Mesendoderm (in vitro differentiated cells): ENCODE measurements at regions not wholly inside any gene's neighbourhood (a gene's known extent, or its start where the extent isn't known, plus 50 kb on each side); places are given as distances from the start of the nearest gene placed in this dataset.

Experiments
- DNase-seq: peaks from one replicate; pipeline ENCODE4 v3.0.0; 2013
- H2AK5ac ChIP-seq: 2 replicates; pipeline ENCODE4 v1.6.1; 2013; ENCODE audit warnings: low read length, inconsistent platforms
- H2BK120ac ChIP-seq: 2 replicates; pipeline ENCODE4 v1.6.1; 2013; ENCODE audit warnings: low read depth, mild to moderate bottlenecking, low read length, moderate library complexity, mixed read lengths
- H2BK15ac ChIP-seq: replicated peaks from 2 replicates; pipeline ENCODE4 v1.6.1; 2013; ENCODE audit warnings: low read depth, mild to moderate bottlenecking, moderate library complexity
- H2BK5ac ChIP-seq: 2 replicates; pipeline ENCODE4 v1.6.1; 2013; ENCODE audit warnings: low read length, inconsistent platforms
- H3K18ac ChIP-seq: 2 replicates; pipeline ENCODE4 v1.6.1; 2013; ENCODE audit warnings: mild to moderate bottlenecking, low read length, mixed read lengths
- H3K23ac ChIP-seq: one replicate; pipeline ENCODE4 v1.6.1; 2013; ENCODE audit warnings: low read length
- H3K27ac ChIP-seq: 2 replicates; pipeline ENCODE4 v1.5.1; 2013; ENCODE audit warnings: low read depth, mild to moderate bottlenecking, inconsistent platforms, low read length, moderate library complexity
- H3K27me3 ChIP-seq: 2 replicates; pipeline ENCODE4 v1.6.1; 2013; ENCODE audit warnings: low read length, control low read depth, mild to moderate bottlenecking, inconsistent platforms; ENCODE audit not compliant: insufficient read depth, poor library complexity
- H3K36me3 ChIP-seq: 2 replicates; pipeline ENCODE4 v1.6.1; 2013; ENCODE audit warnings: low read length, inconsistent platforms; ENCODE audit not compliant: control insufficient read depth, insufficient read depth
- H3K4ac ChIP-seq: one replicate; pipeline ENCODE4 v1.6.1; 2013; ENCODE audit warnings: low read depth, mild to moderate bottlenecking, low read length, moderate library complexity
- H3K4me1 ChIP-seq: 2 replicates; pipeline ENCODE4 v1.6.1; 2013; ENCODE audit warnings: low read depth, low read length, inconsistent platforms; ENCODE audit not compliant: control insufficient read depth
- H3K4me2 ChIP-seq: 2 replicates; pipeline ENCODE4 v1.6.1; 2013; ENCODE audit warnings: low read length
- H3K4me3 ChIP-seq: 2 replicates; pipeline ENCODE4 v1.5.1; 2013; ENCODE audit warnings: mild to moderate bottlenecking, low read length
- H3K56ac ChIP-seq: one replicate; pipeline ENCODE4 v1.6.1; 2013; ENCODE audit warnings: low read length
- H3K79me1 ChIP-seq: 2 replicates; pipeline ENCODE4 v1.6.1; 2013; ENCODE audit warnings: low read length, inconsistent platforms
- H3K79me2 ChIP-seq: 2 replicates; pipeline ENCODE4 v1.6.1; 2013; ENCODE audit warnings: mild to moderate bottlenecking, low read length; ENCODE audit not compliant: control insufficient read depth, insufficient read depth
- H3K9ac ChIP-seq: 2 replicates; pipeline ENCODE4 v1.6.1; 2013; ENCODE audit warnings: low read length, inconsistent platforms
- H4K5ac ChIP-seq: one replicate; pipeline ENCODE4 v1.6.1; 2013; ENCODE audit warnings: low read length
- H4K8ac ChIP-seq: one replicate; pipeline ENCODE4 v1.6.1; 2013; ENCODE audit warnings: low read depth, mild to moderate bottlenecking, control low read depth, low read length, moderate library complexity
- WGBS: extraction: QIAGEN DNeasy Blood & Tissue Kit; methylation state at CpG from one replicate; pipeline ENCODE4 v1.1.7; 2013; ENCODE audit warnings: low lambda C conversion rate, missing lambda C conversion rate; ENCODE audit not compliant: insufficient coverage; ENCODE audit errors: extremely low coverage; 5-methylcytosine and 5-hydroxymethylcytosine counted together

DNA sequence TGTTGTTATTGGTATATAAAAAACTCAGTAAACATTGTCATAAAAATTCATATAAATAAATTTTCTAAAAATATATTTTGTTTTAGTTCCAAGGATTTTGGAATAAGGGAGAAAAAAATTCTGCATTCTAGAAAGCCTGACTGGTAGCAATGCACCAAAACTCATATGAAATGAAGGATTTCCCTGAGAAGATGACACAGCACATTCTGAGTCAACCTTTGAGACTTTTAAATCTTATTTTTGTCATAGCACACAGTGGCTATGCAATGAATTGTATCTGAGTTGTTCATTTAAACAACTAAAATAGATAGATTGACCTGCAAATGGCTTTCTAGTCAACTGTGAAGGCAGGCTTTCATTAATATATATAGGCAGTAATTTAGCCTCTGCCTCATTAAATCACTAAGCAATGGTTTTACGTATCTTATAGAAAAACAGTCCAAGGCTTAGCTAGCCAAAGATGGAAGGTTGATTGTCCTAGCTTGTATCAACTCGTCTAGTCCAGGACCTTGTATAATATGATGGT, 239.1 kb upstream of the NEIL3 start:
- Histone ChIP-seq H3K4ac (no peak overlapping the region), H3K27ac (no peak overlapping the region), H3K79me1 (no peaks in the 10 kb centered on the region), H3K27me3 (no peaks in the 10 kb centered on the region), H3K4me1 (no peaks in the 10 kb centered on the region), H3K56ac (no peak overlapping the region), H2BK15ac (no peak overlapping the region), H3K36me3 (no peaks in the 10 kb centered on the region), H4K5ac (no peak overlapping the region), H2BK5ac (no peak overlapping the region), H3K18ac (no peak overlapping the region), H3K4me2 (no peak overlapping the region), H3K23ac (no peak overlapping the region), H4K8ac (no peak overlapping the region), H2AK5ac (no peak overlapping the region), H3K9ac (no peak overlapping the region), H2BK120ac (no peak overlapping the region), H3K79me2 (no peaks in the 10 kb centered on the region), H3K4me3 (no peak overlapping the region)
- WGBS, result no CpG with 5 or more reads among the region's 2 CpGs
- DNase-seq, result no peak

DNA sequence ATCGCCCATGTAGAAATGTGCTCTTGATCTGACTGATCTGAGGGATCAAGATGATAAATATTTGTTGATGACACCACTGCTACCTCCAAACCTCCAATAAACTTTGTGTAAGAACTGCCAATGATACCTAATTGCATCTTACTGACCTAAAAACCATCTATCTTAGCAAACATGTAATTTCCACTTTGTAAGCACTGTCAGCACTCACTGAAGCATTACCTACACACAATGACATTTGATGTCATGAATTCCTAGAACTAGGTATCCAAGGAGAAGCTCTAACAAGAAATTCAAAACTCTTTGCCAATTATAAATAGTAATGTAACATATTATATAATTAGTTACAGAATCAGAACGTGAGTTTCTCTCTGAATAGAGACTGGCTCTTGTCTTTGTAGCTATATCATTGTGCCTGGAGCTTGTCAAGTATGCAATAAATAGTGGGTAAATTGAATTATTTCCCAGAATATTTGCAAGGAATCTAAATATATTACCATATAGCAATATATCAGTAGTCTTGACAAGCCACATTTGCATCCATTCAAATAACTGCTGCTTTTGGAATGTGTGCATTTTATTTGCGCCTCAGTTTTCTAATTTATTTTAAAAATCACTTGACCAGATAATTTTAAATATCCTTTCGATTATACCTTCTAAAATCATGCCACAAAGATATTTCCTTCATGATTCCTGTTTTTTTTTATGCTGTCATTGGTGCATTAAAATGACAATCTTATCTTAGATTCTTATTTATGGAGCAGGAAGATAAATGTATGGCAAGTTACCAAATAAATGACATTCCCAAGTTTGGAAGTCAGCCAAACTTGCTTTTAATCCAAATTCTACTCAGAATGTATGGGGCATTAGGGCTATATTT, 232.3 kb upstream of the NEIL3 start:
- Histone ChIP-seq H3K79me1 (no peaks in the 10 kb centered on the region), H3K36me3 (no peaks in the 10 kb centered on the region), H3K18ac (no peak overlapping the region), H3K9ac (no peak overlapping the region), H3K79me2 (no peaks in the 10 kb centered on the region), H4K8ac (no peak overlapping the region), H3K4ac (no peak overlapping the region), H3K56ac (no peak overlapping the region), H3K27me3 (no peaks in the 10 kb centered on the region), H2BK120ac (no peak overlapping the region), H3K23ac (no peak overlapping the region), H3K4me2 (no peak overlapping the region), H3K27ac (no peak overlapping the region), H2AK5ac (no peak overlapping the region), H4K5ac (no peak overlapping the region), H2BK5ac (no peak overlapping the region), H2BK15ac (no peak overlapping the region), H3K4me1 (no peaks in the 10 kb centered on the region), H3K4me3 (no peak overlapping the region)
- 100% methylated on average over 2 of the region's 4 CpGs for WGBS
- no peak for DNase-seq

DNA sequence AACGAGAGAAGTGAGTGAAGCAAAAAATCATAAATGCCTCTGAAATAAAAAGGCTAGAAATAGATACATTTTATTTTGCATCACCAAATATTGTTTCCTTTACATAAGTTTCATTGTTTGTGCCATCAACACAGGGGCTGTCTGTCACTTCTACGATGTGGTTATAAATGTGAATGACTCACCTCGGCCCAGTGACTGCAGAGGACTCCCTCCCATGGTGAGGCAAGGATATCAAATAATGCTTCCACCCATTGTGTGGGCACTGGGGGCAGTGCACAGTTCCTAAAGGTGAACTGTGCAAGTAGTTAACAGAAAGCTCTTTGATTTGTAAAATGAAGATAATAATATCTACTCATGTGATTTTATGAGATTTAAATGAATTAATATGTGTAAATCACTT, 230.3 kb upstream of the NEIL3 start:
- H3K4me2 ChIP-seq, result no peak overlapping the region
- H2AK5ac ChIP-seq, result no peak overlapping the region
- no peak overlapping the region for H2BK5ac ChIP-seq
- no peaks in the 10 kb centered on the region for H3K4me1 ChIP-seq
- peak; percentile 3 for DNase-seq
- H3K4me3 ChIP-seq, result no peak overlapping the region
- H3K79me1 ChIP-seq, result no peaks in the 10 kb centered on the region
- no peak overlapping the region for H3K23ac ChIP-seq
- H3K4ac ChIP-seq, result no peak overlapping the region
- H2BK120ac ChIP-seq, result no peak overlapping the region
- no peak overlapping the region for H4K5ac ChIP-seq
- no peak overlapping the region for H3K27ac ChIP-seq
- no peak overlapping the region for H3K18ac ChIP-seq
- H3K56ac ChIP-seq, result no peak overlapping the region
- H3K79me2 ChIP-seq, result no peaks in the 10 kb centered on the region
- H3K27me3 ChIP-seq, result no peaks in the 10 kb centered on the region
- H3K9ac ChIP-seq, result no peak overlapping the region
- H2BK15ac ChIP-seq, result no peak overlapping the region
- no peak overlapping the region for H4K8ac ChIP-seq
- no CpG with 5 or more reads among the region's 3 CpGs for WGBS
- no peaks in the 10 kb centered on the region for H3K36me3 ChIP-seq

DNA sequence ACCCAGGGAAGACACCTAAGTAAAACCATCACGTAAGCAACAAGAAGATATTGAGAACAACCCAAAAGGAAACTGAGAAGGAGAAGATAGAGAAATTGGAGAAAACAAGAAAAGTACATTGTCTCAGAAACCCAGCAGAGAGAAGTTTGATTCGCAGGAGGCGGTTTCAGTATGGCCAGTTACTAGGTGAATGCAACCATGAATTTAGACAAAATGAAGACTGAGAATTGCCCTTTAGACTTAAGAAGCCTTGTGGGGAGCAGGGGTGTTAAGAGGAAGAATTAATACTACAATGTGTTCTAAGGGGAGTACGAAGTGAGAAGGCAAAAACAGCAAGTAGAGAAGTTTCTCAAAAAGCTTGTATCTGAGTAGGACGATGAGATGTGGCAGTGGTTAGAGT, 229.3 kb upstream of the NEIL3 start:
- DNase-seq, result no peak
- Histone ChIP-seq H3K56ac (no peak overlapping the region), H2AK5ac (no peak overlapping the region)

DNA sequence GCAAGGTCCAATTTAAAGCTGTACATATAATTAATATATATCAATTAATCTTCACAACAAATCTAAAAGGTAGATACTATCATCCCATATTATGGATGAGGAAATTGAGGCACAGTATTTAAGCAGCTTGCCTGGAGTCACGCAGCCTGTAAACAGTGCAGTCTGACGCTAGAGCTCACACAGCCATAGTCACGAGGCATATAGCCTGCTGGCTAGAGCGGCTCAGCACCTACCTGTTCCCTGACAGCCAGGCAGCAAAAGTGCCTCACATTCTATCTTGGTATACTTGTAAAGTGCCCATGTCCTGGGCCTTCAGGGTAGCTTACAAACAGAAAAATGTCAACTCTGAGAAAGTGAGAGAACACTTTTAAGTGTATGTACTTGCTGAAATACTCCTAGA, 222.6 kb upstream of the NEIL3 start:
- H3K27ac ChIP-seq, result no peak overlapping the region
- H3K4ac ChIP-seq, result no peak overlapping the region
- no peak overlapping the region for H3K4me3 ChIP-seq
- WGBS, result no CpG with 5 or more reads among the region's 4 CpGs
- H3K56ac ChIP-seq, result no peak overlapping the region
- H3K4me1 ChIP-seq, result no peaks in the 10 kb centered on the region
- DNase-seq, result no peak
- H2BK15ac ChIP-seq, result no peak overlapping the region
- no peak overlapping the region for H3K9ac ChIP-seq
- H3K18ac ChIP-seq, result no peak overlapping the region
- no peak overlapping the region for H4K5ac ChIP-seq
- H3K79me2 ChIP-seq, result no peaks in the 10 kb centered on the region
- no peak overlapping the region for H3K4me2 ChIP-seq
- no peak overlapping the region for H2BK120ac ChIP-seq
- no peak overlapping the region for H4K8ac ChIP-seq
- H3K36me3 ChIP-seq, result no peaks in the 10 kb centered on the region
- H3K79me1 ChIP-seq, result no peaks in the 10 kb centered on the region
- H2AK5ac ChIP-seq, result no peak overlapping the region
- no peak overlapping the region for H2BK5ac ChIP-seq
- no peaks in the 10 kb centered on the region for H3K27me3 ChIP-seq
- no peak overlapping the region for H3K23ac ChIP-seq

More for the DNA sequence above, 229.3 kb upstream of the NEIL3 start:
- no peak overlapping the region for H4K8ac ChIP-seq
- H2BK15ac ChIP-seq, result no peak overlapping the region
- H3K4me3 ChIP-seq, result no peak overlapping the region
- no peaks in the 10 kb centered on the region for H3K36me3 ChIP-seq
- no peak overlapping the region for H3K4me2 ChIP-seq
- no peak overlapping the region for H3K9ac ChIP-seq
- no CpG with 5 or more reads among the region's 5 CpGs for WGBS
- H4K5ac ChIP-seq, result no peak overlapping the region
- no peaks in the 10 kb centered on the region for H3K27me3 ChIP-seq
- H3K4ac ChIP-seq, result no peak overlapping the region
- H3K79me1 ChIP-seq, result no peaks in the 10 kb centered on the region
- no peak overlapping the region for H2BK5ac ChIP-seq
- no peak overlapping the region for H2BK120ac ChIP-seq
- no peak overlapping the region for H3K23ac ChIP-seq
- H3K4me1 ChIP-seq, result no peaks in the 10 kb centered on the region
- H3K18ac ChIP-seq, result no peak overlapping the region
- no peaks in the 10 kb centered on the region for H3K79me2 ChIP-seq
- no peak overlapping the region for H3K27ac ChIP-seq
